Muscle of arm (tissue), 1 donor: ENCODE measurements at regions not wholly inside any gene's neighbourhood (a gene's known extent, or its start where the extent isn't known, plus 50 kb on each side); places are given as distances from the start of the nearest gene placed in this dataset.

Experiments
- DNase-seq: peaks from one replicate; pipeline ENCODE4 v3.0.0-alpha.2; 2013

DNA sequence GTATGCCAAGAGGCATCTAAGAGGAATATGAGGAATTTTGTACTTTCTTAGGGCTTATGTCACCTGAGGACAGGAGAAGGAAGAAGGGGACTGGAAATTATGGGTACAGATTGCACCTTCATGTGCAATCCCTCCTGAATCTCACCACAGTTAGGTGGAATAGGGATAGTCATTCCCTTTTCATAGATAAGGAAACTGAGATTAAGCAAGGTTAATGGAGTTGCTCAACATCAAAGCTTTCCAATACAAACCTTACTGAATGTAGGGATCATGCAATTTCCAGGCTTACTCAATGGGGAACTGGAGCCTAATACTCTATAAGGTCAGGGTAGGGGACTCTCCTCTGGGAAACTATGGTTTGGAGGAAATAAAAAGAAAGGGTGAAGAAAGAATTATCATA is 133.0 kb downstream of the C11orf87 start:
- no peak for DNase-seq

DNA sequence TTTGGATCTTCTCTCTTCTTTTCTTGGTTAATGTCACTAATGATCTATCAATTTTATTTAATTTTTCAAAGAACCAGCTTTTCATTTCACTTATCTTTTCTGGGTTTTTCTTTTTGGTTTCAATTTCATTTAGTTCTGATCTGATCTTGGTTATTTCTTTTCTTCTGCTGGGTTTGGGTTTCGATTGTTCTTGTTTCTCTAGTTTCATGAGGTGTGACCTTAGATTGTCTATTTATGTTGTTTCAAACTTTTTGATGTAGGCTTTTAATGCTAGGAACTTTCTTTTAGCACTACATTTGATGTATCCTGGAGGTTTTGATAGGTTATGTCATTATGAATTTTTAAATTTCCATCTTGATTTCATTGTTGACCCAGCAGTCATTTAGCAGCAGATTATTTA is 142.3 kb downstream of the C11orf87 start:
- DNase-seq, result no peak

DNA sequence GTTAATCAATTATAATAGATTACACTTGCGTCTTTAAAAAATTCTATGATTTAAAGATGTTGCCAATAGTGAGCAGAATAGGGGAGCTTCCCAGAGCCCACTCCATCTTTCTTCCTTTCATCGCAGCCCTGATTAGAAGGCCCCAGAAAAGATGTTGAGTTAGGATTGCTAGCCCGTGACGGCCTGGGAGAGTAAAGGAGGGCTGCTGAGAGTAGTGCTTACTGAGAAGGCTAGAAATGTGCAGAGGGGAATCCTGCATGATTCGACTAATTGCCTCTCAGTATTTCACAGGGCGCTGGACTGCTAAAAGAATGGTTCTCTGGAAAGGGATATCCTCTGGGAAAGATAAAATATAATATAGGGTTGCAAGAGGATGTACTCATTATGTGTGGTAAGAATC is 160.5 kb downstream of the C11orf87 start:
- DNase-seq, result no peak

DNA sequence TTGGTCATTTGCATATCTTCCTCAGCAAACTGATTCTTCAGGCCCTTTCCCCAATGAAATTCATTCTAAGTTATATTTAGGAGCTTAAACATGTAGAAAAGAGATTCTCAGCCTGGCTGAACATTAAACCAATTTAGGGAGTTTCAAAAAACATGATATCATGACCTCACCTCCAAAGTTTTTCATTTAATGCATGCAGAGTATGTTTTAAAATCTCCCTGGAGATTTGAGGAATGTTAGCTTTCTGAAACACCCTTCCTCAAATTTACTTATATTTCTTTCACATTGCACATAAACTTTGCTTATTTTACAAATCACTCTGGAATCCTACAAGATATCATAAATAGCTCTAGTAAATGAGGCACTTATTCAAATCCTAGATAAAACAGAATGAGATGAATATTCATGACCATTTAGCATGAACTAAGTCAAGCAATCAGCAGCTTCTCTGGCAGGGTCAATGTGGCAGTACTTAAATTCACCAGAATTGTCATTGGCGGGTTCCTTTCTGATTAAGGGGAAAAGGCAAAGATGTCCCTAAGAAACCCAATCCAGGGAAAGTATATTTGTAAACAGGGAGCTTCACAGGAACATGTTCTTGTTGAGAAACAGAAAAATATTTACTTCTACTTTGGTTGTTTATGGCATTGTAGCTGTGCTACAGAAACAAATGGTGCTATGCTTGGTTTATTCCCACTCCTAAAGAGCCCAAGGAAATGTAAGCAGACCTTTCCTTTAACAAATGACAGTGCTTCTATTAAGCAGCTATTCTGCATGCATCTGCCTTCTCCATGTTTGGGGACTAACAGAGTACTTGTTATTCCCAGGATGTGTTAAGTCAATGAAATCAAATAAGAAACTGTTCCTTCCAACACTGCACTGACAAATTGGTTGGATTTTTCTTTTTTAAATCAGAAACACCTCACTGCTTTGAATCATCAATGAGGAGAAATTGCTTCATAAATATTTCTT is 162.3 kb downstream of the C11orf87 start:
- no peak for DNase-seq

DNA sequence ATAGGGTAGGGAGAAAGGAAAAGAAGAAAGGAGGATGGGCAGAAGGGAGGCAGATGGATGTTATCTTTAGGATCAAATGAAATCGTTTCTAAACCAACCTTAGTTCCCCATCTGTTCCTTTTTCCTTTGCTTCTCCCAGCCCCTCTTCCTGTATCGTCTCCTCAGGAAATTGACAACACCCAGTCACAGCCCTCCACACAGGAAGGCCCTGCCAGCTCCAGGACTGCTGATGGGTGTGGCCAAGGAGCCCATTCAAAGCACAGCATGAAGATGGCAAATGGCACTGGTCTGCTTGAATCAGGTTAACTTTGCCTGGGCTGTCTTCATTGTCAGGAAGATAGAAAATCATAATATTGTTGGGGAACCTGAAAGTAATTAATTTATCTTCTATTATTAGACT is 164.8 kb downstream of the C11orf87 start:
- DNase-seq, result no peak

DNA sequence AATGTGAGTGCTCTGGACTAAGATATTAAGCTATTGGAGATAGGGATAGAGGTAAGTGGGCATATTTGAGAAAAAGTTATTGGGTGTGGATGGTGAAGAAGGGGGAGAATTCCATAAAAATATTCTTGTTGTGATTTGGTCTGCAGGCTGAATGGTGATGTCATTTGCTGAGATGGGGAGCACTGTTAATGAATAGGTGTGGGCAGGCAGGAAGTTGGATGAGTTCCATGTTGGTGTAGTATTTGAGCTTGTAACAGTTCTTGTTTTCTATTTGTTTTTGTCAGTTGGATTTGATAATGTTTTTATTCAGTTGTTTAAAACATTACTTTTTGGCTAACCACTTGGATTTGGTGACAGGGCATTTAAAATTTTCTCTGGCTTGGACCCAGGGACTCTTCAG is 168.8 kb downstream of the C11orf87 start:
- DNase-seq, result no peak

DNA sequence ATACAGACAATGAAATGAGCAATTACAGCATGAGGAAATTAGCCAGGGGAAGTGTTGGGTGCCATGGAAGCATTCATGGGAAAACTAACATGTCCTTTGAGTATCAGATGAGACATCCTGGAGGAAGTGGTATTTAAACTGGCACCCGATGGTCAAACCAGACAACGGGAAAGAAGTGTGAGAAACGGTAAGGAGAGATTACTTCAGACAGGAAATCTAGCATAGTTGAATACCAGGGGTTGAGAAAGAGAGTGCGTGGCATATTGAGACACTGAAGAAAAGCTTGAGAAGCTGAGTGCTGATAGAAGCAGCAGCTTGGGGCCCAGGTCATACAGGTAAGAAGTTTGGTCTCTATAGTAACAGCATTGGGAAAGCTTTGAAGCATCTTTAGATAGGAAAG is 175.3 kb downstream of the C11orf87 start:
- no peak for DNase-seq

DNA sequence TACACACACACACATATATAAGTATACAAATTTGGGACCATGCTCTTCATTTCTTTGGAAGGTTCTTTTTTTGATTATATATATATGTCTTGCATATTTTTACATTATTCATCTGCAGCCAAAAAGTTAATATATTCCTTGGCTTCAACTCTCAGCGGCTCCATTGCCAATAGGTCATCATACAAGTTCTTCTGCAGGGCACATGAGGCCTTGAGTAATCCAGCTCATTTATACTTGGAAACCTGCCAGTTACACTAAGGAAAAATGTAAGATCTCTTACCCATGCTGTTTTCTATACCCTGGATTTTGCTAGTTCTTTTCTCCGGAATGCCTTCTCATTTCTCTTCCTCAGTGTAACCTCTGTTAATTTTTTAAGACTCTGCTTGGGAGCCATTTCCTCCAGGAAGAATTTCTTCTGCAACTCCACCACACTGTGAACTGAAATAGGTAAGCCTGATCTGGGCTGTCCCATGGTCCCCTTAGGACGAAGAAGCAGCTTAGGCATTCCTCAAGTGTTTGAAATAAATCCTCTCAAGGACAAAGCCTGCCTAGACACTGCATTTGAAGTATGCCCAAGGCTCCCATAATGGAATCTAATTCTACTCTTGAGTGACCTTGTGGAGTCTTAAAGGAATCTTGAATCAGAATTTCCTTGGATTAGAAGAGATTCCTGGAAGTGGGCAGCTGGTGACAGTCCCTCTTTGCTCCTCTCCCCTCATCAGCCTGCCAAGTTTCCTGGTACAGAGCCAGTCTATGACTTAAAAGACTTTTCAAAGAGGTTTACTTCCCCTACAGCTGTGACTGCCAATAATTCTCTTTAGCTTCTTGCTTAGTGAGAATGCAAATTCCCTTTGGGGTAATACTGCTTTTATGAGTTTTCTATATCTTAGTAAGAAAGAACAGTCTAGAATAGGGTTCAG is 182.8 kb downstream of the C11orf87 start:
- peak; percentile 50 for DNase-seq

DNA sequence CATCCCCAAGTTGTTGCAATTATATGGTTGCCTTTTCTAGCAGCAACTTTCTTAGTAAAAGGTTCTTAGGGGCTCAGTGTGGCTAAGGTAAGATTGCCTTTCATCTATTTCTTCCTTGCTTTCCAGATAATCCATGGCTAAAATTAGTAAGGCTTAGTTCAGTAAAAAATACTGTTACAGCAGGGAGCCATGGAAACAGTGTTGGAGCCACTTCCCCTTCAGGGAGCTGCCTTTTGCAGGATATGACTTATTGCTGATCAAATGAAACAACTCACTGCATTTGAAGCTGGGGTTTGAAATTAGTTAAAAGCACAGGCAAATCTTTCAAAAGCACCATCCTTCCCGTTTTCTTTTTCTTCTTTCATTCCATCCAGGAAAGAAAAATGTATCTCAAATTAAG is 184.3 kb downstream of the C11orf87 start:
- DNase-seq, result no peak

DNA sequence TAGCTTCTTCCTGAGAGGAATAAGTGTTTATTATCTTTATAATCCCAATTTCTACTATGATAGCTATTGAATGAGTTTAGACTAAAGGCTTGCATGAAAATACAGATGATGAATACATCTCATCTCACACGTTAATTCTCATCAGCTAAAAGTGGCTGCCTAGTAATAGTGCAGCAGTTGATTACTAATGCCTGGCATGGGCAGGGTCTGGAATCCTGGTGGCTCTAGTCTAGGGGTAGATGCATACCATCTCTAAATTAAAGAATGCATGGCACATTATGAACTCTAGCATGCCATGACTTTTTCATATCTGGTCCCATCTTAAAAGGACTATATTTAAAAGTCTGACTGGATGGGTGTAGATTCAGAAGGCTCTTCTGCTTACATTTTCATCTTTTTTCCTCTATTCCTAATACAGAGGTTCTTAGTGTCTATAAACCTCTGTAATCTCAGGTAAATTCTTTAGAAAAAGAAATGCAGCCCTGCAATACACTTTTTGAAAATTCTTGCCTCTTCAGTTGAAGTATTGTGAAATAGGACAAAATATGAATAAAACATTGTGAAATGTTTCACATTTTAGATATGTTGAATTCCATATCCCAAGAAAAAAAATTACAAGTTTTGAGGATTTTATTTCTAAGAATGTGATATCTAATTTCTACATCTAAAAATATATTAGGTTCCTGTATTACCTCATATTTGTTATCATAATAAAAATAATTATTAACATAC is 187.6 kb downstream of the C11orf87 start:
- DNase-seq, result no peak

DNA sequence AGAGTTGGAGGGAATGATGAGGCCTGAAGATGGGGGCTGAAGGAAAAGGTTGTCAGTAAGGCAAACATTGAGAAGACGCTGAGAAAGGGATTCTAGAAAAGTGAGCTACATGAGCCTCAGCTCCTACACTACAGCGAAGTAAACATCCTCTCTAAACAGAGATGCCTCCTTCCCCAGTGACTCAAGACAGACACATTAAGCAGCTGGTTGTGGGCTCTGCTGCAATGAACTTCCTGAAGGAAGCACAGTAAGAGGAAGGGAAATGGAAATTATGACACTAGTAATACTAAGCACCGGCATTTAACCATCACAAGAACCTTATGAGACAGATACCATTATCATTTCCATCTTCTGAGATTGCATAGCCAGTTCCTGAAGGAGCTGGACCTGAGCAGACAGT is 190.5 kb downstream of the C11orf87 start:
- no peak for DNase-seq

DNA sequence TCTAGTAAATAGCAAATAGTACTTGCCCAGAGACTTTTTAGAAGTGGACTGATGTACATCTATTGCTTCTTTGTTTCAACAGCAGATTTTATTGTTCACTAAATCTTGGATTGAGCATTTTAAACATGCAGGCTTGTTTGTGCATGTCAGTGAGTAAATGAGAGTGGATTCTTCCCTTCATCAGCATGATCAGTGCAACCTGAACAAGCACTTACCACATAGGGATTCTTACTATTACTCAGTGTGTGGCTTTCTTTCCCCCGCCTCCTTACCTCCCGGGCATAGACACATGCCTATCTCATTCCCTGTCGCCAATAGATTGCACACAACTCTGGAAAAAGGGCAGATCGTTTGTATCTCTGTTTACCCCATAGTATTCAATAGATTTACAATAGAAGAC is 197.5 kb downstream of the C11orf87 start:
- no peak for DNase-seq

DNA sequence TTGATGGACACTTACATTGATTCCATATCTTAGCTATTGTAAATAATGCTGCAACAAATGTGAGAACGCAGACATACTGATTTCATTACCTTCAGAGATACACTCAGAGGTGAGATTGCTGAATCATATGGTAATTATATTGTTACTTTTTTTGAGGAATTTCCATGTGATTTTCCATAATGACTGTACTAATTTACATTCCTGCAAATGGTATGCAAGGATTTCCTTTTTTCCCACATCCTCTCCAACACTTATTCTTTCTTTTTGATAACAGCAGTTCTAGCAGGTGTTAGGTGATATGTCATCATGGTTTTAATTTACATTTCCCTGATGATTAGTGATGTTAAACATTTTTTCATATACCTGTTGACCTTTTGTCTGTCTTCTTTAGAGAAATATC is 207.7 kb downstream of the C11orf87 start:
- DNase-seq, result no peak

DNA sequence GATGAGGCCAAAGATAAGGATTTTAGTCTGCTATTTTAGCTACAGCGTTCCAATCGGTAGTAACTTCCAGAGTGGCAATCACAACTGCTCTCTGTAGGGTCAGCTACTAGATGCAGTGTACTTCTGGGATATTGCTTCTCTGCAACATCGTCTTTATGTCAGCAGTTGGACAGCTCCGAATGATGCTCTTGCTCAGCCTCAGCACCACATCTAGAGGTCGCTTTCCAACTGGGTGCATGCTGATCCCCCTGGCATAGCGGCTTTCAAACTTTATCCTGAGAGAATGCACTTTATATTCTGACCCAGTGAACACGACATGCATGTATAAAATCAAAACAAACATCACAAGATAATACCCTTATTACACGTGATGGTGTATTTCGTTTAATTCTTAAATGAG is 219.6 kb downstream of the C11orf87 start:
- DNase-seq, result peak; percentile 48

DNA sequence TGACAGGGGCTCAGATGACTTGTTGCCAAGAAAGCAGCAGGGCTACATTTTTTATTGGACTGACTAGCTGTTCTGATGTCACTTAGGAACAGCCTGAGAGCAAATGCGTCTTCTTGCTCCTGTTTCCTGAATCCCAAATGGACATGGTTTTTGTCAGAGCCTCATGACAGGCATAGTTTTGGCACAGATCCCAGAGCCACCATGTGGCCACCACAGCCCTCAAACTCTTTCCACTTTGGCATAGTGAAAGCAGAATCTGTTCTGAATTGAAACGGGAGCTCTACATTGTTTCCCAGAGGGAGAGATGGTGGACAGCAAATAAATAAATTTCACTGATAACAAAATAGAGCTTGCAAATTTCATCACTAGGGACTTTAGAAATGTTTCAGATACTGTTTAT is 222.2 kb downstream of the C11orf87 start:
- DNase-seq, result peak; percentile 23

DNA sequence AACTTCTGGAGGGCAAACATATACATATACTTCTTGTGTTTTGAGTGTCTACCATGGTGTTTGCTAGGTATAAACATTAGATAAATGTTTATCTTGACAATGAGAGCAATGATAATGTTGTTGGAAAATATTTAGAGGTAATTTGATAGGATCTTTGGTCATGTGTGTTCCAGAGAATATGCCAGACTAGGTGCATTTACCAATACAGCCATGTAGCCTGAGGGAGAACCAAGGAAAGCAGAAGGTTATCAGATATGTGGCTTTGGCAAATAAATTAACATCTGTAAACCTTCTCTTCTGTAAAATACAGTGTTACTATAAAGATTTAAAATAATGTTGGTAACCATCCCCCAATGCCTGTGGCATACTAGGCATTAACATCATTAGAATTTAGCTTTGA is 226.8 kb downstream of the C11orf87 start:
- DNase-seq, result no peak

DNA sequence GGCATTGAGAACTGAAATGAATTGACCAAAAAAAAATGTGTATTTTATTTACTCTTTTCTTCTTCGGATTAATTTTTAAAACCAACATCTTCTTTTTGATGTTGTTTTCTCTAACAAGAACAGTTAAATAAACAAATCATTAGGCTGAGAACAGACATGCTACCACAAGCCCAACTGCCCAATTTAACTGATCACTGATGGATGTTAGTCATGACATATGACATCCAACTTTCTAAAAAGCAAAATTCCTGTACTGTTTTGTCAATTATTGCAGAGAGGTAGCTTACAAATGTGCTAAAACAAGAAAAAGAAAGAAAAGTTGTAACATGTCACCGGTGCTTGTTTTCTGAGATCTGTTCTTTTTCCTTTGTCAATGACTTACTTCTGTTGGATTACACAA is 232.1 kb downstream of the C11orf87 start:
- DNase-seq, result no peak

DNA sequence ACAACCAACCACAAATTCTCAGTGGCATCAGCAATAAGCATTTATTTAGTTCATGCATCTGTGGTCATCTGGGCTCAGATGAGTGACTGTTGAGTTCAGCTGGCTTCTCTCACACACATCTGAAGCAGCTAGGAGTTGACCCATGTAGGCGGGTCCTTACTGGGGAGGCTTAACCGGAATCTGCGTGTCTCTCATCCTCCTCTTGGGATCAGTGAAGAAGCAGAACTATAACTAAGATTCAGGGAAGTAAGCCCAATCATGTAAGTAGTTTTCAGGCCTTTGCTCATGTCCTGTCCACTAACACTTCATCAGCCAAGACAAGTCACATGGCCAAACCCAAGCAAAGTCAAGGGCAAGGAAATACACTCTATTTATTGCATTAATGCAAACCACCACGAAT is 236.2 kb downstream of the C11orf87 start:
- DNase-seq, result no peak

DNA sequence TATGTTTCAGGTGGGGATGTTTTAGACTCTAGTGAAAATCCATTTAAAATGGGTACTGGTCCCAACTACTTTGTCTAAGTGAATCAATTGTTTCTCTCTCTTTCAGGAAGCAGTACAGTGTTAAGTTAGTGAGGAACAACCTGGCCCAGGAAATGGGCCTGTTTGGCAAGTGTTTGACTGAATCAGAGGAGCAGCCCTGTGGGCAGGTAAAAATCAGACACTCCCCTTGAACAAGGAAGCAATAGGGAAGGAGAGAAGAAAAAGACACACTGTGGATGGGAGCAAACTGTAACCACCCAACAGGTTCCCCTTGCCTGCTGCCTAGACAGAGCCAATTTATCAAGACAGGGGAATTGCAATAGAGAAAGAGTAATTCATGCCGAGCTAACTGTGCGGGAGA is 245.7 kb downstream of the C11orf87 start:
- no peak for DNase-seq

DNA sequence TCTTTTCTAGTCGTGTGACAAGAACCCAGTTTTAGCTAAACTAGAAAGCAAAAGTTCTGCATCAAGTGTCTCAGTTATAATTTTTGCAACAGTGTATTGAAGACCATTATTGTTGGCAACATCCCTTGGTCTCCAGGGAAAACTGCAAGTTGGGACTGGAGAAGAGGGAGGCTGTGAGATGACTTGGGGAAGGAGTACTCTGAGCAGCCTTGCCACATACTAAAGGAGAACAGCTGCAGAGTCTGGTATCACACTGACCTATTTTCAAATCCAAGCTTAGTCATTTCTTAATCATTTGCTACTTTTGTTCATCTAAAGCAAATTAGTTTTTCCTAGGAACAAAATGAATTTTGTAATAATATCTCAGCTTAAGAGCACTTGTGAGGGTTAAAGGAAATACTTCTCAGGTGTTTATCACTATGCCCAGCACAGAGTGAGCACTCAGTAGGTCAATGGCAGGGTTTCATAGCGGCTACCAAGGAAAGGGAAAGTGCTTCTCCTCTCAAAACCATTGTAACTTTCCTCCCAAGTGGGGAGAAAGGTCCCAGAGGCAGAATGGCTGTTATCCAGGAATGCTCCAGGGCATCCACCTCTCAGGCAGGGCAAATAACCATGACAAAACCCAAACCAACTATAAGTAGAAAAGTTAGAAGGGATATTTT is 247.1 kb downstream of the C11orf87 start:
- DNase-seq, result no peak

DNA sequence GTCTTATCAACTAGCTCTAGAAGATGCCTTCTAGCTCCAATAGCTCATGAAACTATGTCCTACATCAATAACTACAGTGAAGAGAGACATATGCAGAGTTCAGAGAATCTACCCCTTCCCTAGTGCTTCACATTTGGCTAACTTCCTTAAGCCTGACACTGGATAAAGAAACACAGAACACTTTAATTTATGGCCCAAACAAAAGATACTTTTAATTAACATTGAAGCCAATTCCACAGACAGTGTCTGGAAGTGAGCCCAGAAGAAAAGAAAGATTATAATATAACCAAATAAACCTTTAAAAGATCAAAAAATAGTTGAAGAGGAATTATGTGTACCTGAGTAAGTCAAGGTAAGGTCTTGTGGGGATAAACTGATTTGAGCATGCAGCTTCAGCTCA is 255.2 kb downstream of the C11orf87 start:
- DNase-seq, result no peak

DNA sequence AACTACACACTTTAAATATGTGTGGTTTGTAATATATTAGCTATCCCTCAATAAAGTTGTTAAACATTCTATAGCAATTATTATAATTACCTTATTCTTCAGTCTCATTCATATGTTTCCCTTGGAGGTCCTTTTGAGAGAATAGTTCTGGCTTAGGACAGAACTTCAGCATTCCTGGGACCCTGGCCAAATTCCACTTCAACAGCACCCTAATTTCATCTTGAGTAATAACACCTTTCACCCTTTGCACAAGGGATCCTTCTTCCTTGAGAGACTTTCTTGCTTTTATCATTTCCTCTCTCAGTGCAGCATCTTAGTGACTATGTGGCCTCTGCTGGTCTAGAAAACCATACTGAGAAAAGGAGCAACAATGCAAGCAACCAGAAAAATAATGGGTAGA is 255.9 kb downstream of the C11orf87 start:
- no peak for DNase-seq
